ENCODE measurements at regions not wholly inside any gene's neighbourhood (a gene's known extent, or its start where the extent isn't known, plus 50 kb on each side); places are given as distances from the start of the nearest gene placed in this dataset.

- no peak for TF ChIP-seq EZH2 (IDR thresholded peaks at IDR 0.05; ENCODE audit: low read length, missing control alignments)
- TF ChIP-seq, protein P1, sequence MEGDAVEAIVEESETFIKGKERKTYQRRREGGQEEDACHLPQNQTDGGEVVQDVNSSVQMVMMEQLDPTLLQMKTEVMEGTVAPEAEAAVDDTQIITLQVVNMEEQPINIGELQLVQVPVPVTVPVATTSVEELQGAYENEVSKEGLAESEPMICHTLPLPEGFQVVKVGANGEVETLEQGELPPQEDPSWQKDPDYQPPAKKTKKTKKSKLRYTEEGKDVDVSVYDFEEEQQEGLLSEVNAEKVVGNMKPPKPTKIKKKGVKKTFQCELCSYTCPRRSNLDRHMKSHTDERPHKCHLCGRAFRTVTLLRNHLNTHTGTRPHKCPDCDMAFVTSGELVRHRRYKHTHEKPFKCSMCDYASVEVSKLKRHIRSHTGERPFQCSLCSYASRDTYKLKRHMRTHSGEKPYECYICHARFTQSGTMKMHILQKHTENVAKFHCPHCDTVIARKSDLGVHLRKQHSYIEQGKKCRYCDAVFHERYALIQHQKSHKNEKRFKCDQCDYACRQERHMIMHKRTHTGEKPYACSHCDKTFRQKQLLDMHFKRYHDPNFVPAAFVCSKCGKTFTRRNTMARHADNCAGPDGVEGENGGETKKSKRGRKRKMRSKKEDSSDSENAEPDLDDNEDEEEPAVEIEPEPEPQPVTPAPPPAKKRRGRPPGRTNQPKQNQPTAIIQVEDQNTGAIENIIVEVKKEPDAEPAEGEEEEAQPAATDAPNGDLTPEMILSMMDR (conservative IDR thresholded peaks at IDR 0.05 in 1 of 2, IDR thresholded peaks at IDR 0.05 in 1 of 2; ENCODE audit: low read depth in 1 of 2, low read length in 2 of 2): no peak
Measured at GRCh38 chr1:88333086-88333695, 350.9 kb upstream of the PKN2 start.

Measured in fibroblast of lung (primary cell).